ENCODE measurements at regions not wholly inside any gene's neighbourhood (a gene's known extent, or its start where the extent isn't known, plus 50 kb on each side); places are given as distances from the start of the nearest gene placed in this dataset.
A peak's percentile ranks its signal among the peaks of the same experiment; 100 is the strongest.
"Not testable (repeated sequence)": the region's sequence is repeated elsewhere in the genome, so short reads cannot be mapped to it uniquely, and the experiment has no call there.

GRCh38 chr7:47088329-47089067, 493.4 kb downstream of the TNS3 start:
- DNase-seq: peak; percentile 37

GRCh38 chr7:47087866-47088265, 494.0 kb downstream of the TNS3 start:
- DNase-seq: no peak

GRCh38 chr7:47085491-47086275, 496.2 kb downstream of the TNS3 start:
- DNase-seq: no peak

- no peak for DNase-seq
These were observed 498.2 kb downstream of the TNS3 start for GRCh38 chr7:47083476-47084250.

- DNase-seq: no peak
These were observed 501.1 kb downstream of the TNS3 start for GRCh38 chr7:47080816-47081215.

GRCh38 chr7:47078241-47078640, 503.7 kb downstream of the TNS3 start:
- DNase-seq: no peak

- no peak for DNase-seq
These were observed 507.2 kb downstream of the TNS3 start for GRCh38 chr7:47074702-47075153.

GRCh38 chr7:47073284-47073683, 508.6 kb downstream of the TNS3 start:
- no peak for DNase-seq

- no peak for DNase-seq
These were observed 510.0 kb downstream of the TNS3 start for GRCh38 chr7:47071866-47072265.

- no peak for DNase-seq
These were observed 512.4 kb downstream of the TNS3 start for GRCh38 chr7:47069385-47070076.

GRCh38 chr7:47066976-47067614, 514.8 kb downstream of the TNS3 start:
- DNase-seq: no peak

- no peak for DNase-seq
These were observed 525.2 kb downstream of the TNS3 start for GRCh38 chr7:47056731-47057130.

- not testable (repeated sequence) for DNase-seq
These were observed 529.2 kb downstream of the TNS3 start for GRCh38 chr7:47052541-47053208.

GRCh38 chr7:47049234-47049774, 532.6 kb downstream of the TNS3 start:
- DNase-seq: no peak

GRCh38 chr7:47047384-47047783, 534.5 kb downstream of the TNS3 start:
- no peak for DNase-seq

GRCh38 chr7:47046949-47047348, 535.0 kb downstream of the TNS3 start:
- no peak for DNase-seq

GRCh38 chr7:47045207-47046051, 536.5 kb downstream of the TNS3 start:
- no peak for DNase-seq

GRCh38 chr7:47044625-47045024, 537.3 kb downstream of the TNS3 start:
- DNase-seq: no peak

- DNase-seq: no peak
These were observed 538.6 kb downstream of the TNS3 start for GRCh38 chr7:47043304-47043703.

GRCh38 chr7:47042669-47043068, 539.2 kb downstream of the TNS3 start:
- DNase-seq: no peak

All from 8988T (cell line).